H1 (cell line): ENCODE measurements at regions not wholly inside any gene's neighbourhood (a gene's known extent, or its start where the extent isn't known, plus 50 kb on each side); places are given as distances from the start of the nearest gene placed in this dataset.

Experiments used
- CTCF ChIA-PET: fragments of 300-600 bp; sonication (Branson Sonifier 250); formaldehyde crosslinking; loops from one replicate; lab custom pipeline; 2021; ENCODE audit not compliant: partially characterized antibody; lab: Charles Lee
- POLR2A ChIA-PET: fragments of 300-600 bp; sonication (Branson Sonifier 250); formaldehyde crosslinking; loops from one replicate; lab custom pipeline; 2021; ENCODE audit warnings: inconsistent platforms; ENCODE audit not compliant: partially characterized antibody; lab: Charles Lee
- DNase-seq, 2 experiments: peaks; one replicate each; pipeline versions ENCODE4 v3.0.0 to v3.0.0-alpha.2; 2010 to 2022; ENCODE audit warnings: low spot score in 2 of 2, low read depth in 1 of 2, mixed read lengths in 1 of 2
- FAIRE-seq: peaks from 2 replicates; lab custom pipeline; 2011; peaks lifted over from hg19 to GRCh38; lab: Jason Lieb, UNC
- H2AFZ ChIP-seq: 2 replicates; pipeline ENCODE4 v1.8.1; 2012; ENCODE audit warnings: low read length, inconsistent platforms
- H2AK5ac ChIP-seq: 2 replicates; pipeline ENCODE4 v1.6.1; 2013; ENCODE audit warnings: low read depth, low read length
- H2BK120ac ChIP-seq: replicated peaks from 2 replicates; pipeline ENCODE3; 2013; ENCODE audit warnings: low read depth, low read length, inconsistent platforms
- H2BK12ac ChIP-seq: 2 replicates; pipeline ENCODE4 v1.6.1; 2013; ENCODE audit warnings: low read depth, low read length
- H2BK15ac ChIP-seq: 2 replicates; pipeline ENCODE4 v1.6.1; 2013; ENCODE audit warnings: low read length
- H2BK20ac ChIP-seq: 2 replicates; pipeline ENCODE4 v1.6.1; 2013; ENCODE audit warnings: low read length
- H2BK5ac ChIP-seq: 2 replicates; pipeline ENCODE4 v1.6.1; 2013; ENCODE audit warnings: low read depth, low read length
- H3K14ac ChIP-seq: 2 replicates; pipeline ENCODE4 v1.6.1; 2013; ENCODE audit warnings: inconsistent platforms; ENCODE audit not compliant: insufficient read length
- H3K18ac ChIP-seq: 2 replicates; pipeline ENCODE4 v1.6.1; 2013; ENCODE audit warnings: low read length; ENCODE audit errors: extremely low read depth
- H3K23ac ChIP-seq: 2 replicates; pipeline ENCODE4 v1.6.1; 2013; ENCODE audit warnings: inconsistent platforms; ENCODE audit not compliant: insufficient read length
- H3K23me2 ChIP-seq: 2 replicates; pipeline ENCODE4 v1.6.1; 2013; ENCODE audit warnings: low read depth, low read length
- H3K27ac ChIP-seq: 2 replicates; pipeline ENCODE4 v1.6.1; 2011; ENCODE audit warnings: low read depth, low read length, inconsistent platforms
- H3K27me3 ChIP-seq, 4 experiments: replicated peaks in 1 of 4; 1 replicate in 1 of 4; 2 replicates in 3 of 4; pipeline versions ENCODE4 v1.6.1 to v1.8.1; 2011 to 2013; ENCODE audit warnings: low read length in 3 of 4, mild to moderate bottlenecking in 3 of 4, inconsistent platforms in 2 of 4, mixed read lengths in 2 of 4, moderate library complexity in 1 of 4; ENCODE audit not compliant: control insufficient read depth in 3 of 4, insufficient read depth in 3 of 4; ENCODE audit errors: extremely low read depth in 1 of 4
- H3K36me3 ChIP-seq, 4 experiments: 2 replicates each; pipeline versions ENCODE4 v1.6.1 to v1.8.1; 2011 to 2013; ENCODE audit warnings: mild to moderate bottlenecking in 4 of 4, low read length in 3 of 4, moderate library complexity in 2 of 4, control low read depth in 1 of 4, inconsistent platforms in 1 of 4; ENCODE audit not compliant: insufficient read depth in 4 of 4, control insufficient read depth in 2 of 4
- H3K4ac ChIP-seq: replicated peaks from 2 replicates; pipeline ENCODE3; 2013; ENCODE audit warnings: low read length, low read depth, mixed read lengths, inconsistent platforms; ENCODE audit not compliant: insufficient read length
- H3K4me1 ChIP-seq, 4 experiments: replicated peaks in 1 of 4; 1 replicate in 1 of 4; 2 replicates in 3 of 4; pipeline versions ENCODE4 v1.6.1 to v1.8.1; 2011 to 2013; ENCODE audit warnings: low read length in 3 of 4, inconsistent platforms in 2 of 4, mixed read lengths in 1 of 4; ENCODE audit not compliant: insufficient read depth in 4 of 4, control insufficient read depth in 3 of 4
- H3K4me2 ChIP-seq, 2 experiments: 2 replicates each; pipeline versions ENCODE4 v1.6.1 to v1.8.1; 2011 to 2013; ENCODE audit warnings: low read depth in 2 of 2, low read length in 2 of 2, control low read depth in 1 of 2, inconsistent platforms in 1 of 2, mild to moderate bottlenecking in 1 of 2; ENCODE audit not compliant: insufficient read depth in 1 of 2
- H3K4me3 ChIP-seq, 4 experiments: fragments of 200-600, 300-600 bp in 1 of 4; sonication (generic), shearing (Covaris generic), sonication (Bioruptor Twin) in 1 of 4; 2 replicates each; pipeline versions ENCODE4 v1.5.1 to v1.8.1; 2011 to 2016; ENCODE audit warnings: low read length in 4 of 4, low read depth in 3 of 4, control low read depth in 2 of 4, inconsistent platforms in 2 of 4, mild to moderate bottlenecking in 2 of 4, mixed read lengths in 1 of 4, moderate library complexity in 1 of 4; ENCODE audit not compliant: insufficient read depth in 2 of 4; ENCODE audit errors: extremely low read depth in 1 of 4
- H3K56ac ChIP-seq: replicated peaks from 2 replicates; pipeline ENCODE3; 2013; ENCODE audit warnings: low read depth, mild to moderate bottlenecking, mixed read lengths, low read length, inconsistent platforms; ENCODE audit not compliant: insufficient read length
- H3K79me1 ChIP-seq: 2 replicates; pipeline ENCODE4 v1.6.1; 2013; ENCODE audit warnings: low read depth, low read length, control low read depth
- H3K79me2 ChIP-seq, 2 experiments: 2 replicates each; pipeline versions ENCODE4 v1.6.1 to v1.8.1; 2012 to 2013; ENCODE audit warnings: low read length in 2 of 2, mild to moderate bottlenecking in 2 of 2, inconsistent platforms in 1 of 2; ENCODE audit not compliant: insufficient read depth in 2 of 2, control insufficient read depth in 1 of 2
- H3K9ac ChIP-seq, 4 experiments: replicated peaks in 1 of 4; 1 replicate in 1 of 4; 2 replicates in 3 of 4; pipeline versions ENCODE4 v1.6.1 to v1.8.1; 2011 to 2013; ENCODE audit warnings: low read depth in 3 of 4, low read length in 3 of 4, control low read depth in 2 of 4, mild to moderate bottlenecking in 2 of 4, moderate library complexity in 2 of 4, inconsistent platforms in 1 of 4; ENCODE audit errors: extremely low read depth in 1 of 4
- H3K9me3 ChIP-seq, 2 experiments: 2 replicates each; pipeline versions ENCODE4 v1.6.1 to v1.8.1; 2012 to 2013; ENCODE audit warnings: mild to moderate bottlenecking in 2 of 2, moderate library complexity in 2 of 2, control low read depth in 1 of 2, inconsistent platforms in 1 of 2, low read depth in 1 of 2, low read length in 1 of 2, mixed read lengths in 1 of 2; ENCODE audit not compliant: insufficient read depth in 2 of 2
- H4K20me1 ChIP-seq, 2 experiments: replicated peaks in 1 of 2; 2 replicates each; pipeline versions ENCODE3 to v1.8.1; 2011 to 2013; ENCODE audit warnings: inconsistent platforms in 2 of 2, low read length in 2 of 2, mild to moderate bottlenecking in 1 of 2; ENCODE audit not compliant: insufficient read depth in 2 of 2, control insufficient read depth in 1 of 2
- H4K5ac ChIP-seq: 2 replicates; pipeline ENCODE4 v1.6.1; 2013; ENCODE audit warnings: low read length, low read depth, mixed read lengths, inconsistent platforms; ENCODE audit not compliant: insufficient read length
- H4K8ac ChIP-seq: 2 replicates; pipeline ENCODE4 v1.8.0; 2013; ENCODE audit warnings: mild to moderate bottlenecking, moderate library complexity, low read length, inconsistent platforms; ENCODE audit not compliant: insufficient read depth; ENCODE audit errors: extremely low read depth
- H4K91ac ChIP-seq: replicated peaks from 2 replicates; pipeline ENCODE3; 2013; ENCODE audit warnings: low read length, mixed read lengths, inconsistent platforms; ENCODE audit not compliant: insufficient read length
- CBX5 ChIP-seq: fragments of 300-800, 300-1000 bp; sonication (generic); IDR thresholded peaks from 2 replicates; pipeline ENCODE4 v1.7.1; 2016; ENCODE audit warnings: antibody characterized with exemption, low read length, low read depth
- FOSL1 ChIP-seq: IDR thresholded peaks from 2 replicates; pipeline ENCODE4 v1.6.1; 2011; ENCODE audit warnings: mild to moderate bottlenecking, low read depth, low read length, moderate library complexity; ENCODE audit not compliant: insufficient read depth
- HDAC2 ChIP-seq, 2 experiments: fragments of 300-600 bp in 1 of 2; sonication (generic) in 1 of 2; IDR thresholded peaks; 2 replicates each; pipeline ENCODE4 v1.6.1; 2011 to 2012; ENCODE audit warnings: low read depth in 2 of 2, low read length in 2 of 2, mild to moderate bottlenecking in 2 of 2, moderate library complexity in 2 of 2, borderline replicate concordance in 1 of 2, inconsistent platforms in 1 of 2
- POLR2AphosphoS5 ChIP-seq: IDR thresholded peaks from 2 replicates; pipeline ENCODE4 v1.6.1; 2011; ENCODE audit warnings: low read depth, low read length
- RAD21 ChIP-seq, 2 experiments: IDR thresholded peaks in 1 of 2; conservative IDR thresholded peaks in 1 of 2; 2 replicates each; pipeline ENCODE4 v1.6.1; 2011; ENCODE audit warnings: low read depth in 2 of 2, low read length in 2 of 2, improper control_type of control experiment in 1 of 2, inconsistent platforms in 1 of 2, mild to moderate bottlenecking in 1 of 2, moderate library complexity in 1 of 2
- RFX5 ChIP-seq: IDR thresholded peaks from 2 replicates; pipeline ENCODE4 v1.6.1; 2011; ENCODE audit warnings: low read depth, low read length, improper control_type of control experiment, borderline replicate concordance
- SP4 ChIP-seq: IDR thresholded peaks from 2 replicates; pipeline ENCODE4 v1.6.1; 2012; ENCODE audit warnings: low read length, inconsistent platforms
- TAF7 ChIP-seq: optimal IDR thresholded peaks from 2 replicates; pipeline ENCODE3; 2011; ENCODE audit warnings: low read depth, mild to moderate bottlenecking, inconsistent platforms, low read length, moderate library complexity, borderline replicate concordance
- WGBS, 2 experiments: shearing (Covaris generic) in 1 of 2; methylation state at CpG; one replicate each; pipeline versions ENCODE4 v1.1.6 to v1.1.7; 2013 to 2015; ENCODE audit warnings: low lambda C conversion rate in 2 of 2, mixed read lengths in 2 of 2, inconsistent platforms in 1 of 2, low coverage in 1 of 2, missing lambda C conversion rate in 1 of 2; ENCODE audit not compliant: insufficient replicate concordance in 2 of 2, insufficient coverage in 1 of 2, insufficient read length in 1 of 2; ENCODE audit errors: extremely low coverage in 1 of 2, missing lambda C conversion rate in 1 of 2; 5-methylcytosine and 5-hydroxymethylcytosine counted together
- TF ChIP-seq, protein P1 (sequence below): IDR thresholded peaks from 2 replicates; pipeline ENCODE4 v1.6.1; 2011; ENCODE audit warnings: low read depth, mild to moderate bottlenecking, low read length; ENCODE audit not compliant: insufficient read depth
- TF ChIP-seq, protein P2 (sequence below), 3 experiments: IDR thresholded peaks; 1 replicate in 2 of 3; 2 replicates in 1 of 3; pipeline versions ENCODE4 v1.5.1 to v1.6.1; 2011; ENCODE audit warnings: low read length in 3 of 3, mild to moderate bottlenecking in 3 of 3, inconsistent platforms in 2 of 3, low read depth in 1 of 3, moderate library complexity in 1 of 3; ENCODE audit not compliant: insufficient read depth in 1 of 3; ENCODE audit errors: control extremely low read depth in 1 of 3

DNA sequence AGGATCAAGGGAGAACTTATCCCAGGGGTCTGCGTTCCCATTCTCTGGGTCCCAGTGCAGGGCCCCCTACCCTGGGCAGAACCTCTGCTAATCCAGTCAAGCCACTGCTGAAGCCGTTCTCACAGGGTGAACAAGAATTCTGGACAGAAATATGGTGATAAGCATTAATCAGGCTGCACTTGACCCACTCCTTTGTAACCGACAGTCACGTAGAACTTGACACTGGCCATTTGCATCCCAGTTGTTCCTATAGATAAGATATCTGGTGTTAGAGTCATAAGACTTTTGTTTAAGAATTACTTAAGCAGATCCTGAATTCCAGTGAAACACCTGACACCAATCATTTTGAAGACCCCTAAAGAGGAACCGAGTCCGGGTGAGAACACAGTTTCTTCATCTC, 107.5 kb upstream of the THY1 start:
- no peak overlapping the region for H2AK5ac ChIP-seq
- H3K27ac ChIP-seq, result no peak overlapping the region
- H4K91ac ChIP-seq, result no peak overlapping the region
- no peak overlapping the region for H4K8ac ChIP-seq
- H2BK5ac ChIP-seq, result no peak overlapping the region
- no peaks in the 10 kb centered on the region for H3K23me2 ChIP-seq
- H2BK15ac ChIP-seq, result no peak overlapping the region
- H3K4me1 ChIP-seq, result peaks cover 0 to 6% (median under 1%) of the 10 kb centered on the region in 4 experiments; a peak in 2 of 7 replicates
- no peak overlapping the region for H2BK120ac ChIP-seq
- ChIA-PET CTCF (interaction anchor here (0.6 to 12.1 kb wide), 5 partner anchors 13 to 586 kb away, joined by 3 to 160 read pairs (median 22); no protein-coding TSS in a partner anchor), POLR2A (no interaction called here)
- H3K79me1 ChIP-seq, result no peaks in the 10 kb centered on the region
- H3K79me2 ChIP-seq, result no peaks in the 10 kb centered on the region
- no peak overlapping the region for H3K4me2 ChIP-seq
- H3K9me3 ChIP-seq, result no peaks in the 10 kb centered on the region
- no peak for FAIRE-seq
- no peak overlapping the region for H3K23ac ChIP-seq
- H3K4ac ChIP-seq, result no peak overlapping the region
- no peak overlapping the region for H3K14ac ChIP-seq
- no peak overlapping the region for H3K4me3 ChIP-seq
- TF ChIP-seq, protein P1, sequence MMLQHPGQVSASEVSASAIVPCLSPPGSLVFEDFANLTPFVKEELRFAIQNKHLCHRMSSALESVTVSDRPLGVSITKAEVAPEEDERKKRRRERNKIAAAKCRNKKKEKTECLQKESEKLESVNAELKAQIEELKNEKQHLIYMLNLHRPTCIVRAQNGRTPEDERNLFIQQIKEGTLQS, result no peak
- no peak for TF ChIP-seq FOSL1
- no peak for TF ChIP-seq TAF7
- no peak for TF ChIP-seq HDAC2 (IDR thresholded peaks at IDR 0.05; ENCODE audit: borderline replicate concordance in 1 of 2, low read depth in 2 of 2, low read length in 2 of 2)
- TF ChIP-seq, protein P2, sequence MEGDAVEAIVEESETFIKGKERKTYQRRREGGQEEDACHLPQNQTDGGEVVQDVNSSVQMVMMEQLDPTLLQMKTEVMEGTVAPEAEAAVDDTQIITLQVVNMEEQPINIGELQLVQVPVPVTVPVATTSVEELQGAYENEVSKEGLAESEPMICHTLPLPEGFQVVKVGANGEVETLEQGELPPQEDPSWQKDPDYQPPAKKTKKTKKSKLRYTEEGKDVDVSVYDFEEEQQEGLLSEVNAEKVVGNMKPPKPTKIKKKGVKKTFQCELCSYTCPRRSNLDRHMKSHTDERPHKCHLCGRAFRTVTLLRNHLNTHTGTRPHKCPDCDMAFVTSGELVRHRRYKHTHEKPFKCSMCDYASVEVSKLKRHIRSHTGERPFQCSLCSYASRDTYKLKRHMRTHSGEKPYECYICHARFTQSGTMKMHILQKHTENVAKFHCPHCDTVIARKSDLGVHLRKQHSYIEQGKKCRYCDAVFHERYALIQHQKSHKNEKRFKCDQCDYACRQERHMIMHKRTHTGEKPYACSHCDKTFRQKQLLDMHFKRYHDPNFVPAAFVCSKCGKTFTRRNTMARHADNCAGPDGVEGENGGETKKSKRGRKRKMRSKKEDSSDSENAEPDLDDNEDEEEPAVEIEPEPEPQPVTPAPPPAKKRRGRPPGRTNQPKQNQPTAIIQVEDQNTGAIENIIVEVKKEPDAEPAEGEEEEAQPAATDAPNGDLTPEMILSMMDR (IDR thresholded peaks at IDR 0.05; ENCODE audit: control extremely low read depth in 1 of 3, insufficient read depth in 1 of 3, low read depth in 1 of 3, low read length in 3 of 3), result no peak
- TF ChIP-seq RAD21 (IDR thresholded peaks at IDR 0.05 in 1 of 2, conservative IDR thresholded peaks at IDR 0.05 in 1 of 2; ENCODE audit: low read depth in 2 of 2, low read length in 2 of 2), result no peak
- no peak for TF ChIP-seq SP4
- TF ChIP-seq CBX5, result no peak
- TF ChIP-seq POLR2AphosphoS5, result no peak
- no peak for TF ChIP-seq RFX5
- no peak overlapping the region for H2AFZ ChIP-seq
- no peaks in the 10 kb centered on the region for H4K20me1 ChIP-seq
- no peak overlapping the region for H4K5ac ChIP-seq
- WGBS, 2 experiments, result 87% methylated on average over 6 of the region's 6 CpGs; no CpG with 5 or more reads in 1 of the 2 experiments
- H3K9ac ChIP-seq, result no peak overlapping the region
- H3K27me3 ChIP-seq, result no peaks in the 10 kb centered on the region
- DNase-seq, result no peak
- H3K18ac ChIP-seq, result no peak overlapping the region
- no peaks in the 10 kb centered on the region; a peak in 1 of 8 replicates for H3K36me3 ChIP-seq
- H3K56ac ChIP-seq, result no peak overlapping the region
- no peak overlapping the region for H2BK12ac ChIP-seq
- no peak overlapping the region for H2BK20ac ChIP-seq
